DOHH2 (cell line): ENCODE measurements at regions not wholly inside any gene's neighbourhood (a gene's known extent, or its start where the extent isn't known, plus 50 kb on each side); places are given as distances from the start of the nearest gene placed in this dataset.

Experiments used
- H3F3A ChIP-seq: fragments of 200-600 bp; sonication (generic), shearing (Covaris generic); 2 replicates; pipeline ENCODE4 v1.6.0; 2016; ENCODE audit warnings: antibody characterized with exemption, mild to moderate bottlenecking; ENCODE audit not compliant: control insufficient read depth, insufficient read depth
- H3K27ac ChIP-seq: fragments of 200-600 bp; sonication (generic); 2 replicates; pipeline ENCODE4 v1.5.1; 2014; ENCODE audit warnings: low read depth, mild to moderate bottlenecking, low read length, moderate library complexity
- H3K27me3 ChIP-seq: fragments of 200-600 bp; sonication (generic); 2 replicates; pipeline ENCODE4 v1.6.1; 2014; ENCODE audit warnings: mild to moderate bottlenecking, low read length, mixed read lengths; ENCODE audit not compliant: control insufficient read depth
- H3K36me3 ChIP-seq: fragments of 200-600 bp; sonication (generic); 2 replicates; pipeline ENCODE4 v1.6.1; 2014; ENCODE audit warnings: mild to moderate bottlenecking, low read length, moderate library complexity, mixed read lengths; ENCODE audit not compliant: control insufficient read depth
- H3K4me1 ChIP-seq: fragments of 200-600 bp; sonication (generic); 2 replicates; pipeline ENCODE4 v1.6.1; 2014; ENCODE audit warnings: mild to moderate bottlenecking, low read length, mixed read lengths; ENCODE audit not compliant: control insufficient read depth
- H3K4me2 ChIP-seq: fragments of 200-600 bp; sonication (generic); 2 replicates; pipeline ENCODE4 v1.6.0; 2014; ENCODE audit warnings: mild to moderate bottlenecking, low read length, moderate library complexity
- H3K4me3 ChIP-seq: fragments of 200-600 bp; sonication (generic); 2 replicates; pipeline ENCODE4 v1.5.1; 2014; ENCODE audit warnings: mild to moderate bottlenecking, low read length, mixed read lengths
- H3K79me2 ChIP-seq: fragments of 200-600 bp; sonication (generic); 2 replicates; pipeline ENCODE4 v1.6.1; 2014; ENCODE audit warnings: mild to moderate bottlenecking, low read length, mixed read lengths; ENCODE audit not compliant: control insufficient read depth
- H3K9me2 ChIP-seq: fragments of 200-600 bp; sonication (generic); replicated peaks from 2 replicates; pipeline ENCODE4 v1.6.1; 2014; ENCODE audit warnings: mild to moderate bottlenecking, low read length, mixed read lengths; ENCODE audit not compliant: control insufficient read depth
- H3K9me3 ChIP-seq: fragments of 200-600 bp; sonication (generic); 2 replicates; pipeline ENCODE4 v1.6.1; 2014; ENCODE audit warnings: antibody characterized with exemption, low read length, mixed read lengths; ENCODE audit not compliant: control insufficient read depth, insufficient read depth
- H4K20me1 ChIP-seq: fragments of 200-600 bp; sonication (generic); 2 replicates; pipeline ENCODE4 v1.6.0; 2014; ENCODE audit warnings: low read depth, mild to moderate bottlenecking, antibody characterized with exemption, low read length, moderate library complexity; ENCODE audit not compliant: control insufficient read depth, insufficient read depth
- CTCF ChIP-seq: fragments of 200-600 bp; sonication (generic); IDR thresholded peaks from one replicate; pipeline ENCODE4 v1.5.1; 2014; ENCODE audit warnings: antibody characterized with exemption, mild to moderate bottlenecking, low read depth, low read length; ENCODE audit not compliant: poor library complexity, severe bottlenecking
- EZH2phosphoT487 ChIP-seq: fragments of 200-600 bp; sonication (generic); IDR thresholded peaks from 2 replicates; pipeline ENCODE4 v1.6.1; 2017; ENCODE audit warnings: borderline replicate concordance, mild to moderate bottlenecking, antibody characterized with exemption, low read length, moderate library complexity, mixed read lengths

GRCh38 chr5:159411115-159411514 lies 80.8 kb upstream of the IL12B start:
- Histone ChIP-seq H3K79me2 (no peaks in the 10 kb centered on the region), H3F3A (no peaks in the 10 kb centered on the region), H3K4me3 (no peak overlapping the region), H3K9me3 (no peaks in the 10 kb centered on the region), H4K20me1 (no peaks in the 10 kb centered on the region), H3K9me2 (no peaks in the 10 kb centered on the region), H3K27ac (no peak overlapping the region), H3K4me2 (no peak overlapping the region), H3K27me3 (peaks cover 23% of the 10 kb centered on the region), H3K4me1 (no peaks in the 10 kb centered on the region; the same call in none of the 2 replicates), H3K36me3 (no peaks in the 10 kb centered on the region)
- no peak for TF ChIP-seq EZH2phosphoT487

GRCh38 chr5:159412284-159413046 lies 82.2 kb upstream of the IL12B start:
- Histone ChIP-seq H3K9me2 (no peaks in the 10 kb centered on the region), H3K36me3 (no peaks in the 10 kb centered on the region), H3K27me3 (peaks cover 21% of the 10 kb centered on the region), H3K4me3 (no peak overlapping the region), H3K27ac (no peak overlapping the region), H3K4me2 (no peak overlapping the region), H3F3A (no peaks in the 10 kb centered on the region), H3K79me2 (no peaks in the 10 kb centered on the region), H3K4me1 (no peaks in the 10 kb centered on the region), H3K9me3 (no peaks in the 10 kb centered on the region), H4K20me1 (no peaks in the 10 kb centered on the region)
- TF ChIP-seq EZH2phosphoT487 (no peak), CTCF (no peak)

GRCh38 chr5:159414021-159414420 lies 83.7 kb upstream of the IL12B start:
- no peaks in the 10 kb centered on the region for H3F3A ChIP-seq
- H3K4me2 ChIP-seq = no peak overlapping the region
- no peaks in the 10 kb centered on the region for H3K9me2 ChIP-seq
- H3K36me3 ChIP-seq = no peaks in the 10 kb centered on the region
- H4K20me1 ChIP-seq = no peaks in the 10 kb centered on the region
- H3K4me3 ChIP-seq = no peak overlapping the region
- H3K27me3 ChIP-seq = peaks cover 16% of the 10 kb centered on the region
- H3K79me2 ChIP-seq = no peaks in the 10 kb centered on the region
- H3K27ac ChIP-seq = no peak overlapping the region
- no peaks in the 10 kb centered on the region for H3K4me1 ChIP-seq
- no peaks in the 10 kb centered on the region for H3K9me3 ChIP-seq
- no peak for TF ChIP-seq CTCF
- TF ChIP-seq EZH2phosphoT487 = no peak

- TF ChIP-seq CTCF (no peak), EZH2phosphoT487 (no peak)
- Histone ChIP-seq H4K20me1 (no peaks in the 10 kb centered on the region), H3K27me3 (peaks cover 16% of the 10 kb centered on the region), H3K4me1 (no peaks in the 10 kb centered on the region), H3K36me3 (no peaks in the 10 kb centered on the region), H3K9me2 (no peaks in the 10 kb centered on the region), H3K9me3 (no peaks in the 10 kb centered on the region), H3F3A (no peaks in the 10 kb centered on the region), H3K4me3 (no peak overlapping the region), H3K27ac (no peak overlapping the region), H3K79me2 (no peaks in the 10 kb centered on the region), H3K4me2 (no peak overlapping the region)
Observed at GRCh38 chr5:159415301-159415937, 85.1 kb upstream of the IL12B start.
